Sigmoid colon (tissue), 4 donors: ENCODE measurements at regions not wholly inside any gene's neighbourhood (a gene's known extent, or its start where the extent isn't known, plus 50 kb on each side); places are given as distances from the start of the nearest gene placed in this dataset.

Experiments used
- POLR2A ChIP-seq, 2 donors: fragments of 450-650 bp; IDR thresholded peaks; one replicate each; pipeline ENCODE4 v1.6.1; 2016; ENCODE audit warnings: antibody characterized with exemption in 2 of 2, mild to moderate bottlenecking in 2 of 2, moderate library complexity in 2 of 2
- POLR2AphosphoS5 ChIP-seq, 4 donors: sonication (generic); formaldehyde crosslinking; IDR thresholded peaks; one replicate each; pipeline ENCODE4 v1.6.1; 2017; ENCODE audit warnings: antibody characterized with exemption in 4 of 4
- TF ChIP-seq, protein P1 (sequence below), 4 experiments: fragments of 450-650 bp in 3 of 4; fragments of 200-600 bp in 1 of 4; IDR thresholded peaks; one replicate each; pipeline ENCODE4 v1.5.1; 2016 to 2019; ENCODE audit warnings: antibody characterized with exemption in 4 of 4, mild to moderate bottlenecking in 3 of 4, moderate library complexity in 2 of 4

DNA sequence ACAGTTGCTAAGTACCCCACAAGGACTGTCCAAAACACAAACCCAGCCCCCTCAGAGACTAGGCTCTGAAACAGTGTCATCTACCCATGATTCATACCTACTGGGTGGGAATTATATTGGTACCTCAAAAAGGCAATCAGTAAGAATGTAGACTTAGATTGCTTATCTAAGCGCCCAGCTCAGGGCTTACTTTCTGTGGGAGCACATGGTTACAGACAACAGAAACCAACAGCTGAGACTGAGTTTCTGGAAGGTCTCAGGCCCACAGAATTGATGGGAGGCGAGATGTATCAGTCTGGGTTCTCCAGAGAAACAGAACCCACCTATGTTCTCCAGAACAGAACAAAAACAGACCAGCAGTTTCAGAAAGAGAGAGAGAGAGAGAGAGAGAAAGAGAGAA, 147.3 kb upstream of the KAZN start:
- TF ChIP-seq, protein P1, sequence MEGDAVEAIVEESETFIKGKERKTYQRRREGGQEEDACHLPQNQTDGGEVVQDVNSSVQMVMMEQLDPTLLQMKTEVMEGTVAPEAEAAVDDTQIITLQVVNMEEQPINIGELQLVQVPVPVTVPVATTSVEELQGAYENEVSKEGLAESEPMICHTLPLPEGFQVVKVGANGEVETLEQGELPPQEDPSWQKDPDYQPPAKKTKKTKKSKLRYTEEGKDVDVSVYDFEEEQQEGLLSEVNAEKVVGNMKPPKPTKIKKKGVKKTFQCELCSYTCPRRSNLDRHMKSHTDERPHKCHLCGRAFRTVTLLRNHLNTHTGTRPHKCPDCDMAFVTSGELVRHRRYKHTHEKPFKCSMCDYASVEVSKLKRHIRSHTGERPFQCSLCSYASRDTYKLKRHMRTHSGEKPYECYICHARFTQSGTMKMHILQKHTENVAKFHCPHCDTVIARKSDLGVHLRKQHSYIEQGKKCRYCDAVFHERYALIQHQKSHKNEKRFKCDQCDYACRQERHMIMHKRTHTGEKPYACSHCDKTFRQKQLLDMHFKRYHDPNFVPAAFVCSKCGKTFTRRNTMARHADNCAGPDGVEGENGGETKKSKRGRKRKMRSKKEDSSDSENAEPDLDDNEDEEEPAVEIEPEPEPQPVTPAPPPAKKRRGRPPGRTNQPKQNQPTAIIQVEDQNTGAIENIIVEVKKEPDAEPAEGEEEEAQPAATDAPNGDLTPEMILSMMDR (IDR thresholded peaks at IDR 0.05): no peak
- TF ChIP-seq POLR2AphosphoS5 (IDR thresholded peaks at IDR 0.05) (no peak), POLR2A (IDR thresholded peaks at IDR 0.05) (no peak)
